WTC11 (cell line): ENCODE measurements at regions not wholly inside any gene's neighbourhood (a gene's known extent, or its start where the extent isn't known, plus 50 kb on each side); places are given as distances from the start of the nearest gene placed in this dataset.

Source experiments
- ATF3 ChIP-seq: sonication (generic); formaldehyde crosslinking; conservative IDR thresholded peaks from 2 replicates; pipeline ENCODE4 v1.8.1; 2022; ENCODE audit warnings: mild to moderate bottlenecking, missing genetic modification reagents
- PRRX2 ChIP-seq: fragments of 250-450 bp; sonication (Bioruptor Pico); IDR thresholded peaks from 2 replicates; pipeline ENCODE4 v1.8.0; 2021; ENCODE audit warnings: mild to moderate bottlenecking

- TF ChIP-seq ATF3 (no peak), PRRX2 (CRISPR knock-in tag) (no peak)
These were observed 70.8 kb upstream of the FGFR2 start for GRCh38 chr10:121669028-121669374.
